DMS114 treated with DMSO at 0.1 percent for 48 hours (cell line): ENCODE measurements at regions not wholly inside any gene's neighbourhood (a gene's known extent, or its start where the extent isn't known, plus 50 kb on each side); places are given as distances from the start of the nearest gene placed in this dataset.
"Not testable (repeated sequence)": the region's sequence is repeated elsewhere in the genome, so short reads cannot be mapped to it uniquely, and the experiment has no call there.

Source experiments
- DNase-seq: peaks from one replicate; lab custom pipeline; 2025; ENCODE audit not compliant: unreplicated experiment; lab: John Stamatoyannopoulos, UW

DNA sequence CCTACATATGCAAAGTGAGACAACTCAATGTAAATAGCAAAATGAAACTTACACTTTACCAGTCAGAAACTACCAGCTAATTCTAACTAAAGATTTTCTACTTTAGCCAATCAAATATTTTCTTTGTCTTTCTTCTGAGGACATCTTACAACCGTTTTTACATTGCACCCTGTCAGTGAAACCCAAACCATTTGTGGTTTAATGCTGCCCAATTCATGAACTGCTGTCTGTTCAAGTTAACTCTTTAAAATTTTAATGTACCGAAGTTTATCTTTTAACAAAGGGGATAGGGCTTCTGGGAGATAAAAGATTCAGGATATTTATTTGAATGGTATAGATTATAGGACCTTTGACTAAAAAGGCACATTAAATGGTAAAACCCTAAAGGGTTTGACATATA lies 121.3 kb upstream of the HDDC2 start:
- no peak for DNase-seq

DNA sequence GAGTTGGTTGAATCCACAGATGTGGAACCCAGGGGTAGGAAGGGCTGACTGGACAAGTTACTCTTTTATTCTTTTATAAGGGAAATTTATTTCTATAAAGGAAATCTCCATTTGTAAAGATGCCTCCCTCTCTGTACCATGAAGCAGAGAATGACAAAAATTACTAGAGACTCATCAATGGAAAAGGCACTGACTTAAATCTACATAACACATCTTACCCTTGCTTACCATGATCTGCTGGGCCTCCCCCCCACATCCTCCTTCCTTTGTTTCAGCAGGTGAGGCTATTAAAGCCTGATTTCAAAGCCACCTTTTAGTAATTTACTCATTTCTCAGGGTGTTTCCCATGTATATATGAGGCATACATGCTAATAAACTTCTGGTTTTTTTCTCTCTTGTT lies 130.2 kb upstream of the HDDC2 start:
- DNase-seq: no peak

DNA sequence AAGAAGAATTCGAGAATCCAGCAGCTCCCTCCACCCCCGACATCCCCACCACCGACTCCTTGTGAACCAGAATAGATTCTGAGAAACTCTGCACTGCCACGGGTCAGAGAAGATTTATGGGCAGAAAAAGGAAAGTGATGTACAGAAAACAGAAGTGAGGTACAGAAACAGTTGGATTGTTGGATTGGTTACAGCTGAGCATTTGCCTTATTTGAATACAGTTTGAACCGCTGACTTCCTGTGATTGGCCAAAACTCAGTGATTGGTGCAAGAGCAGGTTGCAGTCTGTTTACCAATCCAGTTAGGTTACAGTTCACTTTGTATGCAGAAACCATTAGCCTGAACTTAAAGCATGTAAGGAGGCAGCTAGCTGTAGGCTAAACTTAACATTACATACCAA lies 131.2 kb upstream of the HDDC2 start:
- no peak for DNase-seq

DNA sequence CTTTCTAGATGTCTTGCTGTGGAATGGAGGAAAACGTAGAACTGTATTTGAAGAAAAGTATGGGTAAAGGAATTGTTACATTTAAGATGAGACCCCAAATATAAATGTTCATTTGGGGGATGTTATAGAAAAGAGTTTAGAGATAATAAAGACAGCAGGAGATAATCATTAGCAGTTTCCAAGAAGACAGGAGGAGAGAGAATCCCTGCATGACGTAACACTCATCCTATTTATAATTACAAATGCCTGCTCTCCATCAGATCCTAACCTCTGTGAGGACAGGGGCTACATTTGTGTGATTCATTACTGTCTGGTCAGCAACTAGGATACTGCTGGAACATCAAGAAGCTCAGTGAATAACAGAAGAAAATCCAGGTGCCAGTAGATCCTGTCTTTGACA lies 133.0 kb upstream of the HDDC2 start:
- no peak for DNase-seq

DNA sequence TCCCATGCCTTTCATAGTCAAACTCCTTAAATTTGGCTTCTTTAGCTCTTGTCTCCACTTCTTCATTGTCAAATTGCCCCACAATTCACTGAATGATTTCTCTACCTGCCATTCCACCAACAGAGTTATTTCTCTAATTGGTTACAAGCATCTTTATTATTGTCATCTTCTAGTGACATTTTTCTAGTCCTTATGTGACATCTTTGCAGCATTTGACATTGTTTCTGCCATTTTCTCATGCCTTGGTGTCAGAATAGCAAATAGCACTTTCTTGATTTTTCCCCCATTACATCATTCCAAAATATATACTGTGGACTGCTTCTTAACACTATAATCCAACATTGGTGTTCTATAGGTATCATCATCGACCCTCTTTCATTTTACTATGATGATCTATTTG lies 137.7 kb upstream of the HDDC2 start:
- DNase-seq: no peak

DNA sequence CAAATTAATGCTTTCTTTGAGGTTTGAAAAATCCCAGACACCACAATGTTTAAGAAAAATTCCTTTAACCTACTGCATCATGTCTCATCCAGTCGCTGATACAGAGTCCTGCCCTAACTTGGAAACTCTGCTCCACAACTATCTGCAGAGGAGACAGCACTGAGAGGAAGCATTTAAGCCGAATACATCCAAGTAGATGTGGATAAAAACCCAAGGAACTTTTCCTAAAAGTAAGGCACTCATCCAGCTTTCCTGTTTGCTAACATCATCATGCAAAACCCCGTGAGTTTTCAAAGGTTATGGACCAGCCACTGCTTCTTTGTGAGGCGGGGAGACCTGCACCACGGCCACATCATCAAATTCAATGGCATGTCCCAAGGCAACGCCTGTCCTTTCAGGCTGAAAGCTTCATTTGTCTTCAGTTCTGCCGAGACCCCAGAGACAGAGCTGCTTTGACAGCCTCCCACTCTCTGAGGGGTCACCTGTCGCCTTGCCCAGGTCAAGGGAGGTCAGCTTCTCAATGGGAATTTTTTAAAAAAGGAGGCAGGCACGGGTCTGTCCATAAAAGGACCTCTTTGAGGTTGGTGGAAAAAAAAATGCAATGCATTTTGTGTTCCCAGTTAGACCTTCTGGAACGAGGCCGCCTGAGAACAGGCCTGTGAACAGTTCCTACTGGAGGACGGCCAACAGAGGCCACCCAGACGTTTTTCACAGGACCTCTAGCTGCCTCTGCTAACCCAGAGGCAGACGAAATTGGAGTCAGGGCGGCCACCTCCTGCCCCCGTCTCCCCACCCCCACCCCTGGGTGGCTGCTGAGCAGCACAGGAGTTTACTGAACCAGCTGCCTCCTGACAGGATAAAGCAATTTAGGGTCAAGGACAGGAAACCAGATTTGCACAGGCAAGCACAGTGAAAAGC lies 142.5 kb upstream of the HDDC2 start:
- no peak for DNase-seq

DNA sequence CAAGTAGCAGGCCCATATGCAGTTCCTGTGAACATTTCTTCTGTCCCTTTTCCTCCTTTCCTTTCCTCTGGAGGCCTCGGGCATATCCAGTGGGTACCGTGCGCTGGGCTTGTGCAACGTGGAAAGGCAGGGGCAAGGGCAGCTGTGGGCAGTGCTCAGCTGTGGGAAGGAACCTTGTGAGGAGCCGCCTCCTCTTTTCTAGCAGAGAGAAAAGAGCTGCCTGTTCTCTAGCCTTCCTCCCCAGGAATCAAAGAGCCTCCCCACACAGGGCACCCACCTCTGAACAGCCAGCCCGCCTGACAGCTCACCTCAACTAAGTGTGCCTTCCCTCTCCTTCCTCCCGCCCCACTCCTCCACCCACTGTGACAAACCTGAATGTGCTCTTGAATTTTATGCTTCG lies 143.3 kb upstream of the HDDC2 start:
- DNase-seq: no peak

DNA sequence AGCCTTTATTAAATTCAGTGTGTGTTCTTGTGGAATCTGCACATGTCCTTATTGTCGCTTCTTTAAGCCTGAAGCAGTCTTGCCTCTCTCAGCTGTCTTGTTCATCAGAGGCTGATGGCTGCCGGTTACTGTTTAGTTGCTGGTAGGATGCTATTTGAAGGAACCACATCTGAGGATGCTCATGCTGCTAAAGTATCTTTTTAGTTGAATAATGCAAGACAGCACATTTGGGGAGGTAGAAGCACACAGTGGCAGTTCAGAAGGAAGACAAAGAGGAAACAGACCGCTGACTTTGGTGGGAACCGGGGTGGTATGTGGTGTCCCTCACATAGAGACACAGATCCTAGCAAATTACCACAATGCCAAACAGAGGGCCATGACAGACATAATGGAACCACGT lies 144.2 kb upstream of the HDDC2 start:
- DNase-seq: no peak

DNA sequence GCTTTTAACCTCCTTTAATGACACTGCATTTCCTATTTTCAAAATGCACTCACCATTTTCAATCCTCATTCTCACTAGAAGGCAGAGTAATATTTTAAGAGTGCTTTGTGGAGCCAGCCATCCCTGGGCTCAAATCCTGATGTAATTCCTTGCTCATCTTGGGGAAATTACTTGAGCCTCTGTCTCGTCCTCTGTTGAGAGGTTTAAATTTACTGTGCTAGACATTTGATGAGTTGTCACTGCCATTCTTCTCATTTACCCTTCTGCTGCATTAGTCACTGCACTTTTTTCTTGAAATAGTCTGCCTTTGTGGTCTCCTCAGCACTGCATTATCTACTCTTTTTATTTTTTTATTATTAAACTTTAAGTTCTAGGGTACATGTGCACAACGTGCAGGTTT lies 150.0 kb upstream of the HDDC2 start:
- no peak for DNase-seq

DNA sequence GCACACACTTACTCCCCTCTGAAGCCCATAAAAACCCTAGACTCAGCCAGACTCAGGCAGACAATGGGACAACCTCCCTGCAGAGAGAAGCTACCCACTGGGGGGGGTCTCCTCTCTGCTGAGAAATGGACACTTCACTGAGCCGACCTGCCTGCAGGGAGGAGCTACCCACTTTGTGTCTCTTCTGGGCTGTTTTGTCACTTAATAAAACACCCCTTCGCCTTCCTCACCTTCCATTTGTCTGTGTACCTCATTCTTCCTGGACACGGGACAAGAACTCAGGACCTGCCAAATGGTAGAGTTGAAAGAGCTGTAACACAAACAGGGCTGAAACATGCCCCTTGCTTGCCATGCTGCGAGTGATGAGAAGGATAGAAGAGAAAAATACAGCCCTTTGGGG lies 151.7 kb upstream of the HDDC2 start:
- no peak for DNase-seq

DNA sequence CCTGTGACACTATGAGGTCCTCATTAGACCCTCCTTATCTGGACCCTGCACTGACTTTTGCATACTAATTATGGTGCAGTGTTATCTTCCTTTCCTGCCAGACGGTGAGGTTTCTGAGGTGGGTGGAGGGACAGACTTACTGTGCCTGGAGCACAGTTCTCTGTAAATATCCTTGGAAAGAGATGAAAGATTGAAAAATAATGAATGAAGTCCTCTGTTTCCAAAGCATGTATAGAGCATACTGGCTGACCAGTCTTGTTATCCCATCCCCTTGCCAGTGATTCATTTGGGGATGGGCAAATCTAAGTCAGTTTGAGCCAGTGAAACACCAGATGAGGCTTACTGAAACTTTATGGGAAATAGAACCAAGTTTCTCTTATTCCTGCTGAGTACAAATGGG lies 152.6 kb upstream of the HDDC2 start:
- no peak for DNase-seq

DNA sequence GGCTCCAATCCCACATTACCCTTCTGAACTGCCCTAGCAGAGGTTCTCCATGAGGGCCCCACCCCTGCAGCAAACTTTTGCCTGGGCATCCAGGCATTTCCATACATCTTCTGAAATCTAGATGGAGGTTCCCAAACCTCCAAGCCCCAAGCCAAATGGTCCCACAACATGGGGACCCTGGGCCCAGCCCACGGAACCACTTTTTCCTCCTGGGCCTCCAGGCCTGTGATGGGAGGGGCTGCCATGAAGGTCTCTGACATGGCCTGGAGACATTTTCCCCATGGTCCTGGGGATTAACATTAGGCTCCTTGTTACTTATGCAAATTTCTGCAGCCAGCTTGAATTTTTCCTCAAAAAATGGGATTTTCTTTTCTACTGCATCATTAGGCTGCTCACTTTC lies 156.7 kb upstream of the HDDC2 start:
- not testable (repeated sequence) for DNase-seq

DNA sequence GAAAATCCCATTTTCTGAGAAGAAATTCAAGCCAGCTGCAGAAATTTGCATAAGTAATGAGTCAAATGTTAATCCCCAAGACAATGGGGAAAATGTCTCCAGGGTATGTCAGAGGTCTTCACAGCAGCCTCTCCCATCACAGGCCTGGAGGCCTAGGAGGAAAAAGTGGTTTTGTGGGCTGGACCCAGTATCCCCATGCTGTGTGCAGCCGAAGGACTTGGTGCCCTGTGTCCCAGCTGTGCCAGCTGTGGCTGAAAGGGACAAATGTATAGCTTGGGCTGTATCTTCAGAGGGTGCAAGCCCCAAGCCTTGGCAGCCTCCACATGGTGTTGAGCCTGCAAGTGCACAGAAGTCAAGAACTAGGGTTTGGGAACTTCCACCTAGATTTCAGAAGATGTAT lies 163.6 kb upstream of the HDDC2 start:
- not testable (repeated sequence) for DNase-seq

DNA sequence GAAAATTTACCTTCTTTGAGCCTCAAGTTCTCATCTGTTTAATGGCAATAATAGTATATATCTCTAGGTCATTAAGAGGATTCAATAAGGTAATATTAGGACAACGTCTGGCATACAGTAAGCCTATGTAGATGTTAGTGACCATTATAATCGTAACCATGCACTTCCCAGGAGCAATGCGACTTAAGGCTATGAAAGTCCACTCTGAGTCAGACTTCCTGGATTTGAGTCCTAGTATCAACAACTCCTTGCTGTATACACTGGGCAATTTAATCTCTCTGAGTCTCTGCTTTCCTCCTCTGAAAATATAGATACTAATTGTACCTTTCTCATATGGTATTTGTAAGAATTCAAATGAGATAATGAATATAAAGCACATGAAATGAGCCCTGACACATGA lies 168.1 kb upstream of the HDDC2 start:
- DNase-seq: no peak

DNA sequence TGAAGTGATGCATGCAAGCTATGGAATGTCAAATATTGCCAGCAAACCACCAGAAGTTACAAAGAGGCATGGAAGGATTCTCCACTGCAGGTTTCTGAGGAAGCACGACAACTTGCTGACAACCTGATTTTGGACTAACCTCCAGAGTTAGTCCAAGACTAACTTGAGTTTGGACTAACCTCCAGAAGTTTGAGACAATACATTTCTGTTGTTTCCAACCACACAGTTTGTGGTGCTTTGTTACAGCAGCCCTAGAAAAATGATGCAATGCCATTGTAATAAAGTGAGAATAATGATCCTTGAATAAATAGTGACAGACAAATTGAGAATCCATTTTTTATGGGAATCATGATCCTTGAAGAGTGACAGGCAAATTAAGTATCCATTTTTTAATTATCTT lies 169.9 kb upstream of the HDDC2 start:
- no peak for DNase-seq

DNA sequence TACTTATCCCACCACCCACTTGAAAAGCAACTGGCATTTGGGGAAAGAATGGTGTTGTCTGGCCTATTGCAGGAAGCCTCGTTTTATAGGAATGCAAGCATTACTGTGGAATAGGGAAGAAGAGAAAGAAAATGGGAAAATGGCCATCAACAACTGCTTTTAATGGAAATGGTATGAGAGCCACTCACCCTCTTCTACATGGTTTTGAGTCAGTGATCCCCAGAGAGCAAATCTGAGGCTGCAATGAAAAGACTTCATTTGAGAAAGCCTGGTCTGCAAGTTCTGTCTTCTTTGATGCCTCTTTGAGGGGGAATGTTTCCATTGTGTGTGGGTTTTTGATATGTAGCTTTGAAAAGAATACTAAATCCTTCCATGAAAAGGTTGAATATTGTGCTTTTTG lies 172.3 kb upstream of the HDDC2 start:
- no peak for DNase-seq

DNA sequence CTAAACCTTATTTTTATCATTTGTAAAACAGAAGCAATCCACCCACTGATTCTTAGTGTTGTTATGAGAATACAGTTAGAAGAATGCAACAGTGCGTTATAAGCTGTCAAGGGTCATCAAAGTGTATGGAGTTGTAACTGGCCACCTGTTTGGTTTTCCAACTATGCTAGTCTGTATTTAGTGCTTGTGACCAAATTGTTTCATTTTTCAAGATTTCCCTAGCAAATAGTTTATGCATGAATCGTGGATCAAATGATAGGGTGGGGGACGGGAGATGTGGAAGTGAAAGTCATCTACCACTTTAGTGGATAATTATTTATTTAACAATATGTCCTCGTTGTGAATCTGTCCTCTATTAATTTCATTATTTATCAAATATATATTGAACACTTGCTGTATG lies 175.4 kb upstream of the HDDC2 start:
- DNase-seq: no peak

DNA sequence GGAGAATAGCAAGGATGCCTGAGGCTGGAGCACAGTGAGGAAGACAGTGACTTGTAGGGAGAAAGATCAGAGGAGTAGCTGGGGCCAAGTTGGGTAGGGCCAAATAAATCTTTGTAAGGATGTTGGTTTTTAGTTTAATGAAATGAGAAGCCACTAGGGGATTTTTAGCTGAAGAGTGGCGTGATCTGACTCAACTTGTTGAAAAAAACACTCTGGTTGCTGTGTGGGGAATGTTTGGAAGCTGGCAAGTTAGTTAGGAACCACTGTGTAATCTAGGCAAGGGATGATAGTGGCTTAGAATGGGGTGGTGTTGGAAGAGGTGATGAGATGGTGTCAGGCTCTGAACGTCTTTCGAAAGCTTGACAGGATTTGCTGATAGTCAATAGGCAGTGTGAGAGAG lies 176.1 kb upstream of the HDDC2 start:
- DNase-seq: no peak

DNA sequence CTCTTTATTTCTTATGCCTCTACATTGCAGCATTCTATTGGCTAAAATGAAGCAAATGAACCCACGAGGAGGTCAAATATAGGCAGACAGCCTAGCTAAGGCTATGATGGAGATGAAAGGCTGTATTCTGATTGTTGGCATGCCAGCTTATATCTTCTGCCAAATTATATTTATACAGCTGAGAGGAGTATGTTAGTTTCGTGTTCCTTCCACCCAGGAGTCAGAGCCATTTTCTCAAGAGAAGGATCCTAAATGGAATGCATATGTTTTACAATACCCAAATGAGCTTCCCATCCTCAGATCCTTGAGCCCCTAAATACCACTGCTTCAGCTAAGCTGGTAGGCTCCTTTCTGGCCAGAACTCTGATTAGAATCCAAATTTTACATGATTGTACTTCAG lies 178.4 kb upstream of the HDDC2 start:
- DNase-seq: no peak

DNA sequence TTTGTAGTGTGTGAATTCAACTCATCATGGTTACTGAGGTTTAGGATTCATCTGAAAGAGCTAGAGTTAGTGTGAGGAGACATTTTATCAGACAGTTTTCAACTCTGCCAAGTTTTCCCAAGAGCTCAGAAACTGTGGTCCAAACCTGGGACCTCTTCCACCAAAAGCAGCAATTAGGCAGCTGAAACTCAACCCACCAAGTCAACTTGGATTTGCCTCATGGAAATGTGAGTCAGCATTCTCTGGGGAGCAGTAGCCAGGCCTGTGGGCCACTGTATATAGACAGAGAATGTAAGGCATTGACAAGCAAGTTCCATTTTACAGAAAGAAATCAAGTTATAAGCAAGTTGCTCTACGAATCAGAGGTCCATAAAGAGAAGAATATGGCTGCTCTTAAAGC lies 178.8 kb upstream of the HDDC2 start:
- DNase-seq: no peak

DNA sequence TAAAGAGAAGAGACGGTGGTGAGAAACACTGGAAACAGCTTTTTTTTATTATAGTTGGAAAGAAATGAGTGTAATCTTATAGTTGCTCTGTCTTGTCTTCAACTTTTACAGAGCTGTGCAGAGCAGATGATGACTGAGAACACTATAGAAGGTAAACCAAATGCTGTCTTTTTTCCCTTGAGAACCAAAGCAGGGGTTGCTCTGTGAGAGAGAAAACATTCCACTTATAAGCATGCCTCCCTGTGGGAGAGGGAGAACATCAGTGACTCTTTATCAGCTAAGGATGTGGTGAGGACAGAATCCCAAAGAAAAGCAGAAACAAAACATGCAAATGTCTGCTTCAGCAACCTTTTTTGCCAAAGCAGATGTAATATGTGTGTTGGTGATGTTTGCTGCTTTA lies 179.3 kb upstream of the HDDC2 start:
- DNase-seq: no peak

DNA sequence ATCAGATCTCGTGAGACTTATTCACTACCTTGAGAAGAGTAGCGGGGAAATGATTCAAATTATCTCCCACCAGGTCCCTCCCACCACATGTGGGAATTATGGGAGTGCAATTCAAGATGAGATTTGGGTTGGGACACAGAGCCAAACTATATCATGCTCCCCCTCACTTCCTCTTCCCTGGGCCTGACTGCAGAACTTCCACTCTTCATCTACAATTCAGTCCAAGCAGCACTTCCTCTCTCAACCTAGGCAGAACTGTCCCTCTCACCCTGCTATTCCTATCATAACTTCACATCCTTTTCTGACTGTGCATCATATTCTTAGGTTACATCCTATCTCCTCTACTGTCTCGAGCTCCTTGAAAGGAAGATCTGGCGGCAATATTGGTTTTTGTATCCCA lies 184.0 kb upstream of the HDDC2 start:
- DNase-seq: no peak

DNA sequence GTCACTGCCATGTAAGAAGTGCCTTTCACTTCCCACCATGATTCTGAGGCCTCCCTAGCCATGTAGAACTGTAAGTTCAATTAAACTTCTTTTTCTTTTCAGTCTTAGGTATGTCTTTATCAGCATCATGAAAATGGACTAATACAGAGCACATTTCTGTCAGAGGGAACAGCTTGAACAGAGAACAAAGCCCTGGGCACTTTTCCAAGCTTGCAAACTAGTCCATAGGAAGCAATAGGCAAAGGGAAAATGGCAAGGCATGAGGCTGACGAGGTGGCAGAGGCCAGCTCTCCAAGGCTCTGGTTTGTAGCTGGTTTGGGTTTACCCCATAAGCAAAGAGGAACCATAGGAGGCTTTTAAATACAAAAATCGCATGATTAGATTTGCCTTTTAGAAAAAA lies 185.1 kb upstream of the HDDC2 start:
- no peak for DNase-seq
